Tibial nerve (tissue), 4 donors: ENCODE measurements at regions not wholly inside any gene's neighbourhood (a gene's known extent, or its start where the extent isn't known, plus 50 kb on each side); places are given as distances from the start of the nearest gene placed in this dataset.

Experiments
- CTCF ChIP-seq, 5 experiments: fragments of 200-600 bp in 3 of 5; fragments of 450-650 bp in 2 of 5; sonication (generic) in 3 of 5; IDR thresholded peaks; one replicate each; pipeline ENCODE4 v1.5.1; 2016 to 2019; ENCODE audit warnings: antibody characterized with exemption in 5 of 5, mild to moderate bottlenecking in 3 of 5, moderate library complexity in 2 of 5
- EP300 ChIP-seq, 2 donors: sonication (generic); formaldehyde crosslinking; IDR thresholded peaks; one replicate each; pipeline ENCODE4 v1.6.1; 2017; ENCODE audit warnings: antibody characterized with exemption in 2 of 2, mild to moderate bottlenecking in 1 of 2
- POLR2A ChIP-seq, 2 donors: fragments of 450-650 bp; IDR thresholded peaks; one replicate each; pipeline ENCODE4 v1.6.1; 2017; ENCODE audit warnings: antibody characterized with exemption in 2 of 2, mild to moderate bottlenecking in 2 of 2, moderate library complexity in 2 of 2

- TF ChIP-seq CTCF (IDR thresholded peaks at IDR 0.05) (no peak), EP300 (IDR thresholded peaks at IDR 0.05) (no peak), POLR2A (IDR thresholded peaks at IDR 0.05) (no peak)
These were observed 309.9 kb upstream of the PKDCC start for GRCh38 chr2:41737888-41738287.
